KMS-11 (cell line): ENCODE measurements at regions not wholly inside any gene's neighbourhood (a gene's known extent, or its start where the extent isn't known, plus 50 kb on each side); places are given as distances from the start of the nearest gene placed in this dataset.

ENCODE experiments used
- H2AFZ ChIP-seq: fragments of 200-600 bp; sonication (generic); 2 replicates; pipeline ENCODE4 v1.6.1; 2016; ENCODE audit warnings: antibody characterized with exemption, mixed run types, low read depth
- H3K27ac ChIP-seq: fragments of 200-600 bp; sonication (generic); 2 replicates; pipeline ENCODE4 v1.6.1; 2016; ENCODE audit warnings: mild to moderate bottlenecking, mixed run types
- H3K27me3 ChIP-seq: fragments of 200-600 bp; sonication (generic); 2 replicates; pipeline ENCODE4 v1.6.1; 2017; ENCODE audit warnings: mild to moderate bottlenecking, low read depth, mixed run types, moderate library complexity; ENCODE audit not compliant: insufficient read depth
- H3K36me3 ChIP-seq: fragments of 200-600 bp; sonication (generic); 2 replicates; pipeline ENCODE4 v1.6.1; 2017; ENCODE audit warnings: mild to moderate bottlenecking, mixed run types; ENCODE audit not compliant: insufficient read depth
- H3K4me1 ChIP-seq: fragments of 200-600 bp; sonication (generic); 2 replicates; pipeline ENCODE4 v1.6.1; 2016; ENCODE audit warnings: mild to moderate bottlenecking, low read depth, mixed run types; ENCODE audit not compliant: poor library complexity, severe bottlenecking
- H3K4me2 ChIP-seq: fragments of 200-600 bp; sonication (generic); 2 replicates; pipeline ENCODE4 v1.7.0; 2016; ENCODE audit warnings: mild to moderate bottlenecking, mixed run types
- H3K4me3 ChIP-seq: fragments of 200-600 bp; sonication (generic); IDR thresholded peaks from 2 replicates; pipeline ENCODE4 v1.6.1; 2017; ENCODE audit warnings: low read depth, low read length, mixed read lengths; ENCODE audit not compliant: insufficient read depth
- H3K79me2 ChIP-seq: fragments of 200-600 bp; sonication (generic); 2 replicates; pipeline ENCODE4 v1.6.1; 2016; ENCODE audit warnings: low read depth, mixed run types; ENCODE audit not compliant: insufficient read depth
- H3K9ac ChIP-seq: fragments of 200-600 bp; sonication (generic); 2 replicates; pipeline ENCODE4 v1.6.1; 2016; ENCODE audit warnings: mild to moderate bottlenecking, mixed run types
- H4K20me1 ChIP-seq: fragments of 200-600 bp; sonication (generic); 2 replicates; pipeline ENCODE4 v1.6.1; 2016; ENCODE audit warnings: mild to moderate bottlenecking, mixed run types; ENCODE audit not compliant: insufficient read depth
- CTCF ChIP-seq: fragments of 200-600 bp; sonication (generic); conservative IDR thresholded peaks from 2 replicates; pipeline ENCODE4 v1.6.1; 2017; ENCODE audit warnings: low read depth, mild to moderate bottlenecking, antibody characterized with exemption, low read length, moderate library complexity, mixed read lengths

GRCh38 chr18:73446502-73446901 is 578.7 kb upstream of the NETO1 start:
- H4K20me1 ChIP-seq, result no peaks in the 10 kb centered on the region
- TF ChIP-seq CTCF, result no peak
- no peaks in the 10 kb centered on the region for H3K27me3 ChIP-seq
- no peak overlapping the region for H2AFZ ChIP-seq
- H3K9ac ChIP-seq, result no peak overlapping the region
- no peaks in the 10 kb centered on the region for H3K36me3 ChIP-seq
- no peaks in the 10 kb centered on the region for H3K4me1 ChIP-seq
- H3K4me2 ChIP-seq, result no peak overlapping the region
- no peak overlapping the region for H3K4me3 ChIP-seq
- no peak overlapping the region for H3K27ac ChIP-seq
- no peaks in the 10 kb centered on the region for H3K79me2 ChIP-seq

- TF ChIP-seq CTCF, result no peak
Measured at GRCh38 chr18:73431620-73432019, 563.8 kb upstream of the NETO1 start.

GRCh38 chr18:73421010-73421409 is 553.2 kb upstream of the NETO1 start:
- no peaks in the 10 kb centered on the region for H3K27me3 ChIP-seq
- no peak overlapping the region for H3K4me3 ChIP-seq
- no peaks in the 10 kb centered on the region for H3K79me2 ChIP-seq
- no peak overlapping the region for H3K4me2 ChIP-seq
- H4K20me1 ChIP-seq, result no peaks in the 10 kb centered on the region
- no peaks in the 10 kb centered on the region for H3K4me1 ChIP-seq
- TF ChIP-seq CTCF, result no peak
- H3K9ac ChIP-seq, result no peak overlapping the region
- H3K27ac ChIP-seq, result no peak overlapping the region
- H3K36me3 ChIP-seq, result no peaks in the 10 kb centered on the region
- no peak overlapping the region for H2AFZ ChIP-seq

More at GRCh38 chr18:73431620-73432019, 563.8 kb upstream of the NETO1 start:
- H3K4me1 ChIP-seq, result no peaks in the 10 kb centered on the region
- no peak overlapping the region for H3K4me3 ChIP-seq
- H2AFZ ChIP-seq, result no peak overlapping the region
- H3K9ac ChIP-seq, result no peak overlapping the region
- H4K20me1 ChIP-seq, result no peaks in the 10 kb centered on the region
- H3K36me3 ChIP-seq, result no peaks in the 10 kb centered on the region
- no peaks in the 10 kb centered on the region for H3K79me2 ChIP-seq
- H3K27me3 ChIP-seq, result no peaks in the 10 kb centered on the region
- H3K4me2 ChIP-seq, result no peak overlapping the region
- H3K27ac ChIP-seq, result no peak overlapping the region

- no peak overlapping the region for H2AFZ ChIP-seq
- no peak overlapping the region for H3K27ac ChIP-seq
- no peaks in the 10 kb centered on the region for H3K27me3 ChIP-seq
- no peak overlapping the region for H3K4me3 ChIP-seq
- no peaks in the 10 kb centered on the region for H3K79me2 ChIP-seq
- no peak overlapping the region for H3K4me2 ChIP-seq
- TF ChIP-seq CTCF, result no peak
- no peak overlapping the region for H3K9ac ChIP-seq
- H3K36me3 ChIP-seq, result no peaks in the 10 kb centered on the region
- H4K20me1 ChIP-seq, result no peaks in the 10 kb centered on the region
- H3K4me1 ChIP-seq, result no peaks in the 10 kb centered on the region
Measured at GRCh38 chr18:73419531-73419930, 551.7 kb upstream of the NETO1 start.
